ENCODE measurements at regions not wholly inside any gene's neighbourhood (a gene's known extent, or its start where the extent isn't known, plus 50 kb on each side); places are given as distances from the start of the nearest gene placed in this dataset.

- TF ChIP-seq, protein P1, sequence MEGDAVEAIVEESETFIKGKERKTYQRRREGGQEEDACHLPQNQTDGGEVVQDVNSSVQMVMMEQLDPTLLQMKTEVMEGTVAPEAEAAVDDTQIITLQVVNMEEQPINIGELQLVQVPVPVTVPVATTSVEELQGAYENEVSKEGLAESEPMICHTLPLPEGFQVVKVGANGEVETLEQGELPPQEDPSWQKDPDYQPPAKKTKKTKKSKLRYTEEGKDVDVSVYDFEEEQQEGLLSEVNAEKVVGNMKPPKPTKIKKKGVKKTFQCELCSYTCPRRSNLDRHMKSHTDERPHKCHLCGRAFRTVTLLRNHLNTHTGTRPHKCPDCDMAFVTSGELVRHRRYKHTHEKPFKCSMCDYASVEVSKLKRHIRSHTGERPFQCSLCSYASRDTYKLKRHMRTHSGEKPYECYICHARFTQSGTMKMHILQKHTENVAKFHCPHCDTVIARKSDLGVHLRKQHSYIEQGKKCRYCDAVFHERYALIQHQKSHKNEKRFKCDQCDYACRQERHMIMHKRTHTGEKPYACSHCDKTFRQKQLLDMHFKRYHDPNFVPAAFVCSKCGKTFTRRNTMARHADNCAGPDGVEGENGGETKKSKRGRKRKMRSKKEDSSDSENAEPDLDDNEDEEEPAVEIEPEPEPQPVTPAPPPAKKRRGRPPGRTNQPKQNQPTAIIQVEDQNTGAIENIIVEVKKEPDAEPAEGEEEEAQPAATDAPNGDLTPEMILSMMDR (IDR thresholded peaks at IDR 0.05) = no peak
- TF ChIP-seq GABPA (IDR thresholded peaks at IDR 0.05; ENCODE audit: low read depth) (no peak), TAF1 (IDR thresholded peaks at IDR 0.05; ENCODE audit: borderline replicate concordance, low read depth, low read length) (no peak), EZH2phosphoT487 (IDR thresholded peaks at IDR 0.05; ENCODE audit: borderline replicate concordance, low read depth) (no peak), EP300 (IDR thresholded peaks at IDR 0.05; ENCODE audit: borderline replicate concordance in 1 of 2, low read depth in 1 of 2, low read length in 1 of 2) (no peak), MEF2A (IDR thresholded peaks at IDR 0.05; ENCODE audit: borderline replicate concordance, low read depth) (no peak), YY1 (IDR thresholded peaks at IDR 0.05; ENCODE audit: low read depth) (no peak), SIN3A (IDR thresholded peaks at IDR 0.05; ENCODE audit: borderline replicate concordance, low read depth, low read length) (no peak), POLR2AphosphoS5 (IDR thresholded peaks at IDR 0.05; ENCODE audit: low read depth, low read length) (no peak), TCF12 (IDR thresholded peaks at IDR 0.05) (no peak), MAX (IDR thresholded peaks at IDR 0.05; ENCODE audit: low read depth) (no peak), JUND (IDR thresholded peaks at IDR 0.05) (no peak)
- TF ChIP-seq, protein P2, sequence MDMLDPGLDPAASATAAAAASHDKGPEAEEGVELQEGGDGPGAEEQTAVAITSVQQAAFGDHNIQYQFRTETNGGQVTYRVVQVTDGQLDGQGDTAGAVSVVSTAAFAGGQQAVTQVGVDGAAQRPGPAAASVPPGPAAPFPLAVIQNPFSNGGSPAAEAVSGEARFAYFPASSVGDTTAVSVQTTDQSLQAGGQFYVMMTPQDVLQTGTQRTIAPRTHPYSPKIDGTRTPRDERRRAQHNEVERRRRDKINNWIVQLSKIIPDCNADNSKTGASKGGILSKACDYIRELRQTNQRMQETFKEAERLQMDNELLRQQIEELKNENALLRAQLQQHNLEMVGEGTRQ (IDR thresholded peaks at IDR 0.05; ENCODE audit: borderline replicate concordance, low read depth, low read length) = no peak
Measured at GRCh38 chr5:104955479-104955878, 1392.9 kb upstream of the NUDT12 start.
